ENCODE measurements at regions not wholly inside any gene's neighbourhood (a gene's known extent, or its start where the extent isn't known, plus 50 kb on each side); places are given as distances from the start of the nearest gene placed in this dataset.
"Not testable (repeated sequence)": the region's sequence is repeated elsewhere in the genome, so short reads cannot be mapped to it uniquely, and the experiment has no call there.

DNA sequence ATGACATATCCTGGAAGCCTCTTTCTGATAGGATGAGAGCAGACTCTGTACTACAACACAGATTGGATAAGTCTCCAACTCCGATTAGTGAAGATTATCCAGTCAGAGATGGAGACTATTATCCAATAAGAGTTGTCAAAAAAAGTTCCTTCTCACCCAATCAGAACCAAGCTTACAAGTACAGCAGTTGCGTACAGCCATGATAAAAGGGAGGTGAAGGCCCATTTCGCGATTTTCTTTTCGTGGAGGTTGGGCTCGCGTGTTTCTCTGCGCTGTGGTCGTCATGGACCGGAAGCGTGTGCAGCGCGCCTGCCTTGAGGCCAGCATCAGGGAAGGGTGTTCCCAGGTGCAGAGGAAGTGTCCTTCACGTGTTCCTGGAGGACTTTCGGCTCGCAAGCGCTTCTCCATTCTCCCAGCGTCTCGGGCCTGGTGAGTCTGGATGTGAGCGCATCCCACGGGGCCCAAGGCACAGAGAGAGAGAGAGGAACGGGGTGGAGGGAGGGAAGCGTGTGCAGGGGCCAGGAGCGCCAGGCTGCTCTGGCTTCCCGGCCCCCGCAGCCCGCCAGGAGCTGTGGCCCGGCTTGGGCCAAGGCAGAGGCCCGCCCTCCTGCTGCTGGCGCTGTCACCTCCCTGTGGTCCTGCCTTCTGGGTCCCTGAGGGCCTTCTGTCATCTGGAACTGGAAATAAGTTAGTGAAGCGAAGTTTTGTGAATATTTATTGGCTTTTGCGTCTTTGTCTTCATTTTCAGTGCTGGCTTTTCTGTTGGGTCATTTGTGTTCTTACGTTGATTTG, 53.9 kb downstream of the CDRT15L2 start:
- H3K27me3 ChIP-seq; DNase-seq; H3K36me3 ChIP-seq; H3K4me3 ChIP-seq (ENCODE audit: low read depth, low read length); H3K9me3 ChIP-seq; H3K4me1 ChIP-seq: not testable (repeated sequence)

DNA sequence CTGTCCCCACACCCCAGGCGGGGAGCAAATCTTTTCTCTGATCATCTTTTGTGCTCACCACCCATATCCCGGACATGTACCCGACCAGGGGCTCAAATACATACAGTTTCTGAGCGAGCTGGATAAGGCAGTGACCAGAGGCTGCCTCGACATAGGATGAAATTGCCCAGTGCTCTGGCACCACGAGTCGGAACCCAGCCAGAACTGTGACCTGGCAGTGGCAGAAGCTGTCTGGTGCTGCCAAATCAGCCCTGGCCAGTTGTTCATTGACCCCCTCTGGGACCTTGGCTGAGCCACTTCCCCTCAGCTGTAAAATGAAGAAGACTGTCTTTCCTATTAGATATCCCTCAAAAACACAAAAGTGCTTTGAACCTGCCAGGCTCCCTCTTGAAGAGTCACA, 60.6 kb downstream of the CDRT15L2 start:
- H3K36me3 ChIP-seq; DNase-seq; H3K4me3 ChIP-seq (ENCODE audit: low read depth, low read length); H3K9me3 ChIP-seq; H3K27me3 ChIP-seq; H3K4me1 ChIP-seq: not testable (repeated sequence)

DNA sequence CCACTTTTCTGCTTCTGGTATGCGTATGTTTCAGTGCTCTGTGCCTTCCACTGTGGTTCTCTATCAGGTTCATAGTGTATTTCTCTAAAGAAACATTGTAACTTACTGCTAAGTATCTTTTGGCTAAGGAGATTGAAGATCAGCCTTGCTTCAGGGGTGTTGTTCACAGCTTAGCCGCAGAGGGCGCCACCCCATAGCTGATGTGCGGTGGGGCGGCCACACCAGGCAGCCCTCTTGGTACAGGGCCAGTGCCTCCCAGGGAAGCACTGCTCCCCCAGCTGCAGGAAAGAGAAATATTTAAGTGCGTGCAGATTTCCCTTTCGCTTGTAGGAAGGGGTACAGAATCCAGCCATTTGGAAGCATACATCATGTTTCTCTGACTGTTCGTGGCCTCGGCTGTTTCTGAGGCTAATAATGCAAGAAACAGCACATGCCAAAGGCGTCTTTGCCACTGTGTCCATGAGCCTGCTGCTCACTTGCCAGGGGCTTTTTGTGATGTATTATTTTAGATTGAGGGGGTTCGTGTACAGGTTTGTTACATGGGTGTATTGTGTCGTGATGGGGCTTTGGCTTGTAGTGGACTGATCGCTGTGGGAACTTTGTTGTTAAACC, 67.2 kb downstream of the CDRT15L2 start:
- not testable (repeated sequence) for H3K36me3 ChIP-seq; H3K4me3 ChIP-seq (ENCODE audit: low read depth, low read length); H3K4me1 ChIP-seq; H3K27me3 ChIP-seq; H3K9me3 ChIP-seq; DNase-seq
- TF ChIP-seq, protein P1, sequence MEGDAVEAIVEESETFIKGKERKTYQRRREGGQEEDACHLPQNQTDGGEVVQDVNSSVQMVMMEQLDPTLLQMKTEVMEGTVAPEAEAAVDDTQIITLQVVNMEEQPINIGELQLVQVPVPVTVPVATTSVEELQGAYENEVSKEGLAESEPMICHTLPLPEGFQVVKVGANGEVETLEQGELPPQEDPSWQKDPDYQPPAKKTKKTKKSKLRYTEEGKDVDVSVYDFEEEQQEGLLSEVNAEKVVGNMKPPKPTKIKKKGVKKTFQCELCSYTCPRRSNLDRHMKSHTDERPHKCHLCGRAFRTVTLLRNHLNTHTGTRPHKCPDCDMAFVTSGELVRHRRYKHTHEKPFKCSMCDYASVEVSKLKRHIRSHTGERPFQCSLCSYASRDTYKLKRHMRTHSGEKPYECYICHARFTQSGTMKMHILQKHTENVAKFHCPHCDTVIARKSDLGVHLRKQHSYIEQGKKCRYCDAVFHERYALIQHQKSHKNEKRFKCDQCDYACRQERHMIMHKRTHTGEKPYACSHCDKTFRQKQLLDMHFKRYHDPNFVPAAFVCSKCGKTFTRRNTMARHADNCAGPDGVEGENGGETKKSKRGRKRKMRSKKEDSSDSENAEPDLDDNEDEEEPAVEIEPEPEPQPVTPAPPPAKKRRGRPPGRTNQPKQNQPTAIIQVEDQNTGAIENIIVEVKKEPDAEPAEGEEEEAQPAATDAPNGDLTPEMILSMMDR (IDR thresholded peaks at IDR 0.05; ENCODE audit: low read depth, low read length), result 0 out of 2 replicates have a peak, but pooled peaks have one; percentile 9

DNA sequence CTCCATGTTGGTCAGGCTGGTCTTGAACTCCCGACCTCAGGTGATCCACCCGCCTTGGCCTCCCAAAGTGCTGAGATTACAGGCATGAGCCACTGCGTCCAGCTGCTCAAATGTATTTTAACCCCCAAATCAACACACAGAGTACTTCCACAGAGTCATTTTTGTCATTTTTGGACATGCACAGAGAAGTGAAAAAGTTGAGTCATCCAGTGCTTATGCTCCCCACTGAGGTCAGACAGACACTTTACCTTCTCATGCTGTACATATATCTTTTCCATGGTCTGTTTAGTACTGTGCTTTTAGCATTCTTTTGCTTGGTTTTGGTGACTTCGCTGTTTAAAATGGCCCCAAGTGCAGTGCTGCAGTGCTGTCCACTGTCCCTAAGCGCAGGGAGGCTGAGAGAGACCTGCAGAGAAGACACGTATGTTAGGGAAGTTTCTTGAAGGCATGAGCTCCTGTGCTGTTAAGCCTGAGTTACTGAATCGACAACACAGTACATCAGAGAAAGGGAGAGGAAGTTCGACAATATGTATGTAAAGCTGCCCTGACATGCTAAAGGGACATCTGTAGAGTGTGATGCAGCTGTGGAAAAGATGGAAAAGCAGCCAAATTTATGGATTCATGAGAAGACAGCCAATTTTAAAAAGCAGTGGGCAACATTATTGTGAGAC, 69.7 kb downstream of the CDRT15L2 start:
- H3K4me1 ChIP-seq; H3K9me3 ChIP-seq; DNase-seq; H3K36me3 ChIP-seq; H3K27me3 ChIP-seq; H3K4me3 ChIP-seq (ENCODE audit: low read depth, low read length): not testable (repeated sequence)

DNA sequence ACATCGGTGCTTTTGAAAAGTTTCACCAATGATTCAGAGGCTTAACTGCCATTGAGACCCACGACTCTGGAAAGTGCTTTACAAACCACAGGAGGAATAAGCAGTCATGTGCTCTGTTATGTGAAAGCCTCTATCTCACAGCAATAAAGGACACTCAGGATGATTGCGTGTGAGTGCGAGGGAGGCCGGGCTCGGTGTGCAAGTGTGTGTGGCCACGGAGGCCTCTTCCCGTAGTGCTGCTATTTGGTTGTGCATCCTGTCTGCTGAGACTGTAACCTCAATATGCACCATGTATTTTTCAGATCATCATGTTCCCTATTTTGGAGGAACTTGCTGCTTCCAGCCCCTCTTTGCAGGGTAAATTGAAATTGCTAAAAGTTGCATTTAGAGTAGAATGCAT, 71.5 kb downstream of the CDRT15L2 start:
- not testable (repeated sequence) for H3K36me3 ChIP-seq; DNase-seq; H3K4me1 ChIP-seq; H3K27me3 ChIP-seq; H3K4me3 ChIP-seq (ENCODE audit: low read depth, low read length); H3K9me3 ChIP-seq

DNA sequence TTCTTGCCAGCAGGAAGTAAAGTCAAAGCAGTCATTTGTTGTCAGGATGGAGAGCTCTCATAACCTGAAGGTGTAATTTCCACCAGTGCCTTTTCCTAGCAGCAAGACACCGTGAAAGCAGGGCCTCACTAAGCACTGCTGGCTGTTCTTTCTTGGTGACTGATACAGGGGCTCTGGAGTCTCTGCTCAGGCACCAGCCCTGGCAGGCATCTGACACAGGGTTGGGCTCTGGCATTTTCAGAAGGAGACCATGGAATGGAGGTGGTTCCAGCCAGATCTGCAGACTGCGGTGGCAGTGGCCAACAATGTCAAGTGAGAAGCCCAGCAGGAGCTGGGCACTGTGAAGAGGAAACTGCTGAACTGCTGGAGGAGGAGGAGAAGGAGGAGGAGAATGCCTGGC, 72.2 kb downstream of the CDRT15L2 start:
- not testable (repeated sequence) for H3K9me3 ChIP-seq; H3K27me3 ChIP-seq; H3K4me3 ChIP-seq (ENCODE audit: low read depth, low read length); H3K4me1 ChIP-seq; H3K36me3 ChIP-seq; DNase-seq

DNA sequence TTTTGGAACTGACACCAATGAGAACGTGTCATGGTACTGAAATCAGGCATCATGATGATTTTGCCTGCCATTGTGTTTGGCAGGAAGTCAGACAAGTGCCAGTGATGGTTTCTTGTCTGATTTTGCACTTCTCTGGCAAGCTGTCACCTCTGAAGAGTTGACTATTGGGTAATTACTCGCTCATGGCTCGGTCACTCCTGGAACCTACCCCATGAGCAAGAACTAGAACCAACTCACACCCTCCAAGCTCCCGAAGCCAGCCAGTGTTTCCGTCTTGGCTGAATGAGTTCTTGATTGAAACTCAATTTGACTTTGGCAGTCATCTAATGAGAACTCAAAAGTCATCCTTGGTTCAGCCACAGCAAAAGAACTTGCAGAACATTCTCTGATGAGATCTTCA, 73.9 kb downstream of the CDRT15L2 start:
- H3K27me3 ChIP-seq; DNase-seq; H3K4me3 ChIP-seq (ENCODE audit: low read depth, low read length); H3K36me3 ChIP-seq; H3K9me3 ChIP-seq; H3K4me1 ChIP-seq: not testable (repeated sequence)

DNA sequence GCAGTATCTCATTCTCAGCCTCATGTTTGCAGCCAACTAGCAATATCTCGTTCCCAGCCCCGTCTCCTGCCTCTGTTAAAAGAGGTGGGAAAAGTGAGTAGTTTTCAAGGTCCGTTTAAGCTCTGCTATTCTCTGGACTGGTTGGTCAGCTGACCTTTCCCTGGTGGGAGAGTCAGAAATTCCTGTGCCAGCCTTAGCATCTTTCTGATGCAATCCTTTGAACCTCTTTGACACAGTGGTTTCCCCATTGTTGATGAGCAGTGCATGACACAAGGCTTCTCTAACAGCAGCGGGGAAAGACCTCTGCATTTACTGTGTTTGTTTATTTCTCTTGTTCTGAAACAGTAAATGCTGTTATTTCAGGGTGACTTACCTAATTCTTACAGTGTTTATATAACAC, 74.6 kb downstream of the CDRT15L2 start:
- not testable (repeated sequence) for H3K4me3 ChIP-seq (ENCODE audit: low read depth, low read length); DNase-seq; H3K9me3 ChIP-seq; H3K4me1 ChIP-seq; H3K36me3 ChIP-seq; H3K27me3 ChIP-seq

DNA sequence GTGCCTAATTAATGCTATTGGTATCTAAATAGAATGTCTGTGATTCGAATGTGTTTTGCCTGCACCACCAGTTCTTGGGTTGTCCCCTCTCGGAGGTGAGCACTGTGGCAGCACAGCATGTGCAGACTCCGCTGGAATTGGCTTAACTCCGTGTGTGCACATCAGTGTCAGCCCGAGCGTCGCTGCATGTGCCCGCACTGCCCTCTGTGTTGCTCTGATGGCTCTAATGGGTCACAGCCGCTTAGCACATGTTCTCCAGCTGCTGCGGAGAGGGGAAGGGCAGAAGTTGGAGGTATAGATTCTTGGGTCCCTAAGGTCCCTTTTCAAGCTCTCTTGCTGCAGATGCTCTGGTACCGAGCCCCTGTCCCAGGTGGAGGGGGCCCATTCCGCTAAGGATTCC, 75.1 kb downstream of the CDRT15L2 start:
- H3K4me3 ChIP-seq (ENCODE audit: low read depth, low read length); H3K4me1 ChIP-seq; DNase-seq; H3K36me3 ChIP-seq; H3K27me3 ChIP-seq; H3K9me3 ChIP-seq: not testable (repeated sequence)

DNA sequence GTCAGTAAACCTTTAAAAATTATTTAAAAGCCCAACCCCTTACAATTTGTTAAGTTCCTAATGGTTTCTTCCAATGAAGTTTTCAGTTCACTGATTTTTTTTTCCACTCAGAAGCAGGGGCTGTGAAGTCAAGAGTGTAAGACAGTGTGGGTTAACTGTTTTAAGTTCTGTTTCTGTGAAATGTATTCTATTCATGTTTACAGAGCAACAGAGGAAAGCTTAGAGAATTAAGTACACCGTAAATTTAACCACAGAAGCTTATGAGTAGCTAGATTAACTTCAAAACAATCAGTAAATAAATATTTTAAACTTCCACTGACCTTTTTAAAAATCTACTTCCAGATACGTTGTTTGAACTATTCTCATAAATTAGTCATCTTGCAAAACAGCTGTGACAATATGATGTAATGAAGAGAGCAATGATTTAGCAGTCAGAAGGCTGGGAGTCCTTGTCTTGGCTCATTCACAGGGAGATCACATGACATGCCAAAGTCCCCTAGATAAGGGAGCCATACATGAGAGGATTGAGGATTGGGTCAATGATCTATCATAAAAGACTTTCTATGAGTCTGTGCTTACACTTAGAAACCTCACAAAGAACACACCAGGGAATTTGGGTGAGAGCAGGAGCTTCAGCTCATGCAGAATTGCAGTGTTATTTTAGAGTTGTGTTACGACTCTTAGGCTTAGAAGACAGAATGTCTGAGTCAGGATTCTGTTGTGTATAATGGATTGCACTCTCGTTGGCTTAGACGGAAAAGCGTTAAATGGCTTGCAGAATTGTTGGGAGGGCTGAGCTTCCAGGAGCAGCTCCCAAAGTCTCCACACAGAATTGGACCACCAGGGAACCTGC, 85.8 kb downstream of the CDRT15L2 start:
- H3K9me3 ChIP-seq; H3K4me3 ChIP-seq (ENCODE audit: low read depth, low read length); H3K4me1 ChIP-seq; H3K36me3 ChIP-seq; DNase-seq; H3K27me3 ChIP-seq: not testable (repeated sequence)

DNA sequence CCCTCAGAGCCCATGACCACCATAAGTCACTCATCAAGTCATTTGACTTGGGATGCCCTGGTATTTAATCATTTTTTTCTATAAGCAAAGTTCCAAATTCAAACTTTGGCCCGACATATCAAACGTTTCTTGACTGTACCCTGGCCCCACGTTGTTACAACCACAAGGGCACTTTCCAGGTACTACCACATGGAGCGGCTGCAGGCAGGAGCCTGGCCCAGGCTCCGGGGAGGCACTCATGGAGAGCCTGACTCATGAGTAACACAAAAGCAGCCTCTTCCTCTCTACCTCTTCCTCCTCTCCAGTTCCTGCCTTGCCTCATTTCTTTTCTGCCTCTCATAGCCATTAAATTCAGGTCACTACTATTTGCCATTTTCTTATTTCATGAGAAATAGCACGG, 87.2 kb downstream of the CDRT15L2 start:
- DNase-seq; H3K27me3 ChIP-seq; H3K4me1 ChIP-seq; H3K4me3 ChIP-seq (ENCODE audit: low read depth, low read length); H3K9me3 ChIP-seq; H3K36me3 ChIP-seq: not testable (repeated sequence)

DNA sequence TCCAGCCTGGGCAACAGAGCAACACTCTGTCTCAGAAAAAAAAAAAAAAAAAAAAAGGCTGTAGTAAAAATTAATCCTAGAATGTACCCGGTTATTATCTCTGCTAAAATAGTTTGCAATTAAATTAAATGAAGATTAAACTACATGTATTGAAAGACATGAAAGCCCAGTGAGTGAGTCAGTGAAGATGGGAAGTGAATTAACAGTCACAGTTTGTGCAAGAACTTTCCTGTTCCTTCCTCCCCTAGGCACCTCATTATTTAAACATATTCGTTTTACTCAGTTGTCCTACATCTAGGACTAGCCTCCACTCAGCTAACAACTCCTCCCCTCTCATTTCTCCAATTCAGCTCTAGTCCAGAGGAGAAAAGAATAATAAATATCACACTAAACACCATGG, 88.2 kb downstream of the CDRT15L2 start:
- not testable (repeated sequence) for H3K4me3 ChIP-seq (ENCODE audit: low read depth, low read length); H3K36me3 ChIP-seq; H3K27me3 ChIP-seq; H3K9me3 ChIP-seq; DNase-seq; H3K4me1 ChIP-seq

DNA sequence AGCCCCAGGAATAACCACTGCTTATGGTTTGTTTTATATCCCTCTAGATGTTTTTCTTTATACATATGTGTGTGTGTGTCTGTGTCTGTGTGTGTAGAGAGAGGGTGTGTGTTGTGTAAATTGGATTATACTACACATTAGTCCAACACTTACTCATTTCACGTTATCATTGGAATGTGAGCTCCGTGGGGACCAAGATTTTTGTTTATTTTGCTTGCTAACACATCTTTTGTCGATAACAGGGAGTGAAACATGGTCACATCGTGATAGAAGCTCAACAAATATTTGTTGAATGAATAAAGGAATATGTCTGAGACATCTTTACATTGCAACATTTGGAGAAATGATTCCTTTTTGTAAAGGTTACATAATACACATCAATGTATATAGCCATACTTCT, 88.8 kb downstream of the CDRT15L2 start:
- H3K4me1 ChIP-seq; H3K9me3 ChIP-seq; H3K36me3 ChIP-seq; DNase-seq; H3K27me3 ChIP-seq; H3K4me3 ChIP-seq (ENCODE audit: low read depth, low read length): not testable (repeated sequence)

DNA sequence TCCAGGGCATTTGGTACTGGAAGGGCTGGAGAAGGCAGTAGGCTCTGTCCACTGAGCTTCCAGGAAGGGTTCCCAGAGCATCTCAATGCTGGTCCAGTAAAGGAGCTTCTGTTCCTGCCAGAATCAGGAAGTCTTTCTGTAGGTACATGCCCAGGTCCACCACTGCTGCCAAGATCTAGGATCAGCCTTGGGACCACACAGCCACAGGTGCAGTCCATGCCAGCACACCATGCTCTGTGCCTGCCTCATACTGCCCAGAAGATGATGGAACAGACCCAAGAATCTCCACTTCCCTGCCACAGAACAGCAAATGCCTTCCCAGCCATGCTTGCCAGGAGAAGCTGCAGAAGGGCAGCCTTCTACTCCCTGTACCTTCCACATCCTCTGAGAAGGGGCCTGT, 89.3 kb downstream of the CDRT15L2 start:
- DNase-seq; H3K4me1 ChIP-seq; H3K36me3 ChIP-seq; H3K27me3 ChIP-seq; H3K4me3 ChIP-seq (ENCODE audit: low read depth, low read length); H3K9me3 ChIP-seq: not testable (repeated sequence)

Measured in BE2C (cell line).